ENCODE measurements at regions not wholly inside any gene's neighbourhood (a gene's known extent, or its start where the extent isn't known, plus 50 kb on each side); places are given as distances from the start of the nearest gene placed in this dataset.

GRCh38 chr11:114815761-114816160, 137.4 kb downstream of the NXPE2 start:
- ChIA-PET POLR2A (no interaction called here), CTCF (no interaction called here)
- no peak overlapping the region for H3K4me3 ChIP-seq (ENCODE audit: low read depth in 2 of 2, low read length in 2 of 2)
- no peak overlapping the region for H3K27ac ChIP-seq (ENCODE audit: low read length)
- BruUV-seq (replicated peaks): no TSS peak
- no peaks in the 10 kb centered on the region for H3K4me1 ChIP-seq (ENCODE audit: control insufficient read depth, insufficient read depth, low read length)
- no peaks in the 10 kb centered on the region for H3K9me3 ChIP-seq (ENCODE audit: control insufficient read depth, insufficient read depth, low read depth, low read length)
- H3K27me3 ChIP-seq (ENCODE audit: control insufficient read depth, insufficient read depth, low read length): no peaks in the 10 kb centered on the region
- no peak for TF ChIP-seq SIN3A (IDR thresholded peaks at IDR 0.05; ENCODE audit: borderline replicate concordance, insufficient read depth, low read depth, low read length)
- DNase-seq (ENCODE audit: low read depth, low spot score) (no peak), ATAC-seq (no peak)
- H3K36me3 ChIP-seq (ENCODE audit: control insufficient read depth, insufficient read depth, low read length): no peaks in the 10 kb centered on the region
- intact Hi-C loops (cut with micrococcal nuclease; ENCODE audit: unreplicated experiment) (no loop called here), in situ Hi-C loops (cut with HindIII; ENCODE audit: low pct_unique_long_range_greater_than_20kb, low sequenced_read_pairs) (no loop called here)

DNA sequence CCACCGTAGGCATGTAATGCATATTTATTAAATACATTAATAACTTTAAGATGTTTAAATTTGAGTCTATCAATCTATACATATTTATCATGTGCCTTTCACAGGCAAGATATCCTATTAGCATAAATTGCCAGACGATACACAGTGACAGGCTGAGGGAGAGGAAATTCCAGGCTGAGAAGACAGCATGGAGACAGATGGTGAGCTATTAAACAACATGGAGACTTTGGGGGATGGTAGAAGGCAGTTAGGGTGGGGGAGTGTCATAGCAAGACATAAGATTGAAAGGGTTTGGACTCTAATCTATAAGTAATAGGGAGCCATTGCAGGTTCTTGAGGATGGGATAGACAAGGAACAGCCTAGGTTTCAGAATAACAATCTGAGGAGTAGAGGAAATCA, 138.5 kb downstream of the NXPE2 start:
- ATAC-seq: no peak
- TF ChIP-seq TCF7L2 (IDR thresholded peaks at IDR 0.05; ENCODE audit: low read depth, low read length) (no peak), REST (IDR thresholded peaks at IDR 0.05; ENCODE audit: insufficient read depth in 1 of 2, low read depth in 2 of 2, low read length in 1 of 2) (no peak), POLR2AphosphoS5 (IDR thresholded peaks at IDR 0.05; ENCODE audit: low read depth, low read length) (no peak), CTCF (IDR thresholded peaks at IDR 0.05) (no peak), SIN3A (IDR thresholded peaks at IDR 0.05; ENCODE audit: borderline replicate concordance, insufficient read depth, low read depth, low read length) (no peak)

GRCh38 chr11:114818382-114818781, 140.1 kb downstream of the NXPE2 start:
- no peak for ATAC-seq
- TF ChIP-seq SIN3A (IDR thresholded peaks at IDR 0.05; ENCODE audit: borderline replicate concordance, insufficient read depth, low read depth, low read length) (no peak), POLR2AphosphoS5 (IDR thresholded peaks at IDR 0.05; ENCODE audit: low read depth, low read length) (no peak), TCF7L2 (IDR thresholded peaks at IDR 0.05; ENCODE audit: low read depth, low read length) (no peak), REST (IDR thresholded peaks at IDR 0.05; ENCODE audit: insufficient read depth in 1 of 2, low read depth in 2 of 2, low read length in 1 of 2) (no peak), CTCF (IDR thresholded peaks at IDR 0.05) (no peak)
- Histone ChIP-seq H3K27me3 (ENCODE audit: control insufficient read depth, insufficient read depth, low read length) (no peaks in the 10 kb centered on the region), H3K4me3 (ENCODE audit: low read depth in 2 of 2, low read length in 2 of 2) (no peak overlapping the region), H3K36me3 (ENCODE audit: control insufficient read depth, insufficient read depth, low read length) (no peaks in the 10 kb centered on the region), H3K9me3 (ENCODE audit: control insufficient read depth, insufficient read depth, low read depth, low read length) (no peaks in the 10 kb centered on the region), H3K27ac (ENCODE audit: low read length) (no peak overlapping the region), H3K4me1 (ENCODE audit: control insufficient read depth, insufficient read depth, low read length) (no peaks in the 10 kb centered on the region)
- intact Hi-C loops (cut with micrococcal nuclease; ENCODE audit: unreplicated experiment) (no loop called here), in situ Hi-C loops (cut with HindIII; ENCODE audit: low pct_unique_long_range_greater_than_20kb, low sequenced_read_pairs) (no loop called here)
- ChIA-PET CTCF (no interaction called here), POLR2A (no interaction called here)
- DNase-seq (ENCODE audit: low read depth, low spot score): no peak
- BruUV-seq (replicated peaks): no TSS peak

More for the DNA sequence above, 138.5 kb downstream of the NXPE2 start:
- POLR2A ChIA-PET: no interaction called here
- CTCF ChIA-PET: no interaction called here
- Histone ChIP-seq H3K36me3 (ENCODE audit: control insufficient read depth, insufficient read depth, low read length) (no peaks in the 10 kb centered on the region), H3K27ac (ENCODE audit: low read length) (no peak overlapping the region), H3K9me3 (ENCODE audit: control insufficient read depth, insufficient read depth, low read depth, low read length) (no peaks in the 10 kb centered on the region), H3K4me3 (ENCODE audit: low read depth in 2 of 2, low read length in 2 of 2) (no peak overlapping the region), H3K27me3 (ENCODE audit: control insufficient read depth, insufficient read depth, low read length) (no peaks in the 10 kb centered on the region), H3K4me1 (ENCODE audit: control insufficient read depth, insufficient read depth, low read length) (no peaks in the 10 kb centered on the region)
- intact Hi-C loops (cut with micrococcal nuclease; ENCODE audit: unreplicated experiment): no loop called here
- BruUV-seq (replicated peaks): no TSS peak
- DNase-seq (ENCODE audit: low read depth, low spot score): no peak
- in situ Hi-C loops (cut with HindIII; ENCODE audit: low pct_unique_long_range_greater_than_20kb, low sequenced_read_pairs): no loop called here

Data from Panc1 (cell line).